GM23338 (cell line): ENCODE measurements at regions not wholly inside any gene's neighbourhood (a gene's known extent, or its start where the extent isn't known, plus 50 kb on each side); places are given as distances from the start of the nearest gene placed in this dataset.
A peak's percentile ranks its signal among the peaks of the same experiment; 100 is the strongest.

Experiments
- ATAC-seq: fragments of 200-7000 bp; cut with Tn5 transposase; 3 replicates; pipeline ENCODE4 v1.9.1; 2020
- DNase-seq: peaks from one replicate; pipeline ENCODE4 v3.0.0-alpha.2; 2015; ENCODE audit warnings: low spot score
- H2AFZ ChIP-seq: fragments of 200-600 bp; sonication (generic); 2 replicates; pipeline ENCODE4 v1.8.0; 2016; ENCODE audit warnings: antibody characterized with exemption, mild to moderate bottlenecking, moderate library complexity
- H3F3A ChIP-seq: fragments of 200-600 bp; sonication (generic); replicated peaks from 2 replicates; pipeline ENCODE4 v1.8.0; 2017; ENCODE audit warnings: antibody characterized with exemption, mixed run types, low read depth
- H3K27ac ChIP-seq: fragments of 200-600 bp; sonication (generic); 2 replicates; pipeline ENCODE4 v1.6.1; 2016; ENCODE audit warnings: low read depth
- H3K27me3 ChIP-seq: fragments of 200-600 bp; sonication (generic); 2 replicates; pipeline ENCODE4 v1.8.0; 2016; ENCODE audit warnings: mild to moderate bottlenecking, mixed run types, moderate library complexity; ENCODE audit not compliant: insufficient read depth
- H3K36me3 ChIP-seq: fragments of 200-600 bp; sonication (generic); 2 replicates; pipeline ENCODE4 v1.8.0; 2016; ENCODE audit warnings: mild to moderate bottlenecking; ENCODE audit not compliant: insufficient read depth
- H3K4me1 ChIP-seq: fragments of 200-600 bp; sonication (generic); 2 replicates; pipeline ENCODE4 v1.8.0; 2016; ENCODE audit warnings: mild to moderate bottlenecking, moderate library complexity; ENCODE audit not compliant: insufficient read depth
- H3K4me2 ChIP-seq: fragments of 200-600 bp; sonication (generic); 2 replicates; pipeline ENCODE4 v1.7.1; 2017; ENCODE audit warnings: mixed run types
- H3K4me3 ChIP-seq: fragments of 200-600 bp; sonication (generic); 2 replicates; pipeline ENCODE4 v1.6.1; 2016; ENCODE audit warnings: mixed run types
- H3K79me2 ChIP-seq: fragments of 200-600 bp; sonication (generic); replicated peaks from 2 replicates; pipeline ENCODE4 v1.8.0; 2017; ENCODE audit warnings: mild to moderate bottlenecking; ENCODE audit not compliant: insufficient read depth
- H3K9me2 ChIP-seq: fragments of 200-600 bp; sonication (generic); 2 replicates; pipeline ENCODE4 v1.8.0; 2017; ENCODE audit not compliant: insufficient read depth
- H4K20me1 ChIP-seq: fragments of 200-600 bp; sonication (generic); replicated peaks from 2 replicates; pipeline ENCODE4 v1.8.0; 2017; ENCODE audit warnings: mild to moderate bottlenecking; ENCODE audit not compliant: insufficient read depth
- H3K27ac Mint-ChIP-seq: 2 replicates; pipeline ENCODE4 v1.8.0; 2020; ENCODE audit warnings: inconsistent platforms, mild to moderate bottlenecking, moderate library complexity, mixed read lengths
- H3K27me3 Mint-ChIP-seq: 3 replicates; pipeline ENCODE4 v1.8.0; 2022; ENCODE audit warnings: low read depth, mild to moderate bottlenecking, moderate library complexity, mixed read lengths, inconsistent platforms; ENCODE audit not compliant: insufficient read depth, poor library complexity
- H3K36me3 Mint-ChIP-seq: 3 replicates; pipeline ENCODE4 v1.8.0; 2021; ENCODE audit warnings: low read depth, mild to moderate bottlenecking, inconsistent platforms, moderate library complexity, mixed read lengths
- H3K4me1 Mint-ChIP-seq: 3 replicates; pipeline ENCODE4 v1.8.0; 2020; ENCODE audit warnings: mild to moderate bottlenecking, inconsistent platforms, mixed read lengths
- H3K4me3 Mint-ChIP-seq: 3 replicates; pipeline ENCODE4 v1.8.0; 2021; ENCODE audit warnings: moderate library complexity, mild to moderate bottlenecking, inconsistent platforms, mixed read lengths
- H3K9me3 Mint-ChIP-seq: 3 replicates; pipeline ENCODE4 v1.8.0; 2020; ENCODE audit warnings: moderate library complexity, mild to moderate bottlenecking, inconsistent platforms, mixed read lengths
- REST ChIP-seq: IDR thresholded peaks from one replicate; pipeline ENCODE4 v1.6.1; 2018; ENCODE audit warnings: antibody characterized with exemption; ENCODE audit not compliant: unreplicated experiment
- STAT1 ChIP-seq: IDR thresholded peaks from one replicate; pipeline ENCODE4 v1.6.1; 2016; ENCODE audit warnings: antibody characterized with exemption; ENCODE audit not compliant: unreplicated experiment
- ZNF462 ChIP-seq: fragments of 250-450 bp; sonication (Bioruptor Pico); IDR thresholded peaks from 2 replicates; pipeline ENCODE4 v1.5.0; 2020; ENCODE audit warnings: mild to moderate bottlenecking, moderate library complexity

- peaks cover 42% of the 10 kb centered on the region for H3K9me3 Mint-ChIP-seq
- Histone ChIP-seq H3K4me1 (peaks cover 32% of the 10 kb centered on the region), H3K27me3 (peaks cover 7% of the 10 kb centered on the region), H3K79me2 (no peaks in the 10 kb centered on the region), H3K4me2 (peak overlapping the region; percentile 74), H2AFZ (peak overlapping the region; percentile 93), H3F3A (no peaks in the 10 kb centered on the region), H3K4me3 (peak overlapping the region; percentile 39; the same call in 1 of the 2 replicates), H3K36me3 (no peaks in the 10 kb centered on the region), H3K27ac (no peak overlapping the region), H3K9me2 (peaks cover 6% of the 10 kb centered on the region; the same call in 1 of the 2 replicates), H4K20me1 (no peaks in the 10 kb centered on the region)
- no peak overlapping the region for H3K27ac Mint-ChIP-seq
- peak; percentile 23 for TF ChIP-seq REST
- TF ChIP-seq ZNF462 (CRISPR knock-in tag): no peak
- TF ChIP-seq STAT1: no peak
- H3K36me3 Mint-ChIP-seq: peaks cover 20% of the 10 kb centered on the region
- H3K4me1 Mint-ChIP-seq: peaks cover 33% of the 10 kb centered on the region
- DNase-seq (no peak), ATAC-seq (no peak)
- peaks cover 11% of the 10 kb centered on the region for H3K27me3 Mint-ChIP-seq
- peak overlapping the region; percentile 37 for H3K4me3 Mint-ChIP-seq
Observed at GRCh38 chr20:51221103-51221502, 198.2 kb upstream of the KCNG1 start.
